ENCODE measurements at regions not wholly inside any gene's neighbourhood (a gene's known extent, or its start where the extent isn't known, plus 50 kb on each side); places are given as distances from the start of the nearest gene placed in this dataset.

DNA sequence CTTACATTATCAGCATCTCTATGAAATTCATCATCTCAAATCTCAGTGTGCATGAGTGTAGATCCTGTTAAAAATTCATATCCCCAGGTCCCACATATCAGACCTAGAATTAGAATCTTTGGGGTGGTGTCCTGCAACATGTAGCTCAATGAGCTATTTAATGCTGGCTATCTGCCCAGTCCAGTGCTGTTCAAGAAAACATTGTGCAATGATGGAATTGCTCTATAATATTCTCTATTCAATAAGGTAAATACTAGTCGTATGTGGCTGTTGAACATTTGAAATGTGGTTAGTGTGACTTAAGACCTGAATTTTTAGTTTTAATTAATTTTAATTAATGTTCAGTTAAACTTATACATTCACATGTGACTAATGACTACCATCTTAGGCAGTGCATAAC, 127.4 kb downstream of the NOL4 start:
- TF ChIP-seq EZH2 (IDR thresholded peaks at IDR 0.05; ENCODE audit: low read length, unreplicated experiment): no peak
- TF ChIP-seq, protein P1, sequence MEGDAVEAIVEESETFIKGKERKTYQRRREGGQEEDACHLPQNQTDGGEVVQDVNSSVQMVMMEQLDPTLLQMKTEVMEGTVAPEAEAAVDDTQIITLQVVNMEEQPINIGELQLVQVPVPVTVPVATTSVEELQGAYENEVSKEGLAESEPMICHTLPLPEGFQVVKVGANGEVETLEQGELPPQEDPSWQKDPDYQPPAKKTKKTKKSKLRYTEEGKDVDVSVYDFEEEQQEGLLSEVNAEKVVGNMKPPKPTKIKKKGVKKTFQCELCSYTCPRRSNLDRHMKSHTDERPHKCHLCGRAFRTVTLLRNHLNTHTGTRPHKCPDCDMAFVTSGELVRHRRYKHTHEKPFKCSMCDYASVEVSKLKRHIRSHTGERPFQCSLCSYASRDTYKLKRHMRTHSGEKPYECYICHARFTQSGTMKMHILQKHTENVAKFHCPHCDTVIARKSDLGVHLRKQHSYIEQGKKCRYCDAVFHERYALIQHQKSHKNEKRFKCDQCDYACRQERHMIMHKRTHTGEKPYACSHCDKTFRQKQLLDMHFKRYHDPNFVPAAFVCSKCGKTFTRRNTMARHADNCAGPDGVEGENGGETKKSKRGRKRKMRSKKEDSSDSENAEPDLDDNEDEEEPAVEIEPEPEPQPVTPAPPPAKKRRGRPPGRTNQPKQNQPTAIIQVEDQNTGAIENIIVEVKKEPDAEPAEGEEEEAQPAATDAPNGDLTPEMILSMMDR (conservative IDR thresholded peaks at IDR 0.05; ENCODE audit: low read depth, low read length): no peak
- no peak for TF ChIP-seq EZH2phosphoT487 (IDR thresholded peaks at IDR 0.05; ENCODE audit: borderline replicate concordance, low read length)
